Hepatocyte (in vitro differentiated cells): ENCODE measurements at regions not wholly inside any gene's neighbourhood (a gene's known extent, or its start where the extent isn't known, plus 50 kb on each side); places are given as distances from the start of the nearest gene placed in this dataset.

Experiments used
- DNase-seq: peaks from one replicate; pipeline ENCODE4 v3.0.0-alpha.2; 2016; ENCODE audit warnings: low spot score
- H2AFZ ChIP-seq: fragments of 200-600 bp; sonication (generic); 2 replicates; pipeline ENCODE4 v1.6.0; 2016; ENCODE audit warnings: antibody characterized with exemption, mild to moderate bottlenecking
- H3K27ac ChIP-seq: fragments of 200-600 bp; sonication (generic); 2 replicates; pipeline ENCODE4 v1.5.1; 2016; ENCODE audit warnings: mild to moderate bottlenecking
- H3K27me3 ChIP-seq: fragments of 200-600 bp; sonication (generic); 2 replicates; pipeline ENCODE4 v1.6.1; 2016
- H3K36me3 ChIP-seq: fragments of 200-600 bp; sonication (generic); replicated peaks from 2 replicates; pipeline ENCODE4 v1.5.1; 2016; ENCODE audit warnings: low read depth; ENCODE audit not compliant: insufficient read depth
- H3K4me1 ChIP-seq: fragments of 200-600 bp; sonication (generic); 2 replicates; pipeline ENCODE4 v1.5.1; 2016; ENCODE audit warnings: mild to moderate bottlenecking, moderate library complexity; ENCODE audit not compliant: insufficient read depth
- H3K4me2 ChIP-seq: fragments of 200-600 bp; sonication (generic); 2 replicates; pipeline ENCODE4 v1.6.0; 2016
- H3K4me3 ChIP-seq: fragments of 200-600 bp; sonication (generic); 2 replicates; pipeline ENCODE4 v1.5.1; 2016; ENCODE audit warnings: mild to moderate bottlenecking
- H3K79me2 ChIP-seq: fragments of 200-600 bp; sonication (generic); 2 replicates; pipeline ENCODE4 v1.6.0; 2017; ENCODE audit warnings: mild to moderate bottlenecking
- H3K9me2 ChIP-seq: fragments of 200-600 bp; sonication (generic); replicated peaks from 2 replicates; pipeline ENCODE4 v1.6.0; 2017; ENCODE audit warnings: mild to moderate bottlenecking; ENCODE audit not compliant: insufficient read depth
- H3K9me3 ChIP-seq: fragments of 200-600 bp; sonication (generic); 2 replicates; pipeline ENCODE4 v1.5.1; 2016; ENCODE audit warnings: low read depth, mild to moderate bottlenecking
- H4K20me1 ChIP-seq: fragments of 200-600 bp; sonication (generic); 2 replicates; pipeline ENCODE4 v1.6.0; 2016; ENCODE audit warnings: mild to moderate bottlenecking; ENCODE audit not compliant: insufficient read depth, poor library complexity, severe bottlenecking
- CTCF ChIP-seq: fragments of 200-600 bp; sonication (generic); IDR thresholded peaks from 2 replicates; pipeline ENCODE4 v1.5.1; 2016; ENCODE audit warnings: antibody characterized with exemption, mild to moderate bottlenecking; ENCODE audit not compliant: poor library complexity
- EZH2 ChIP-seq: fragments of 200-600 bp; sonication (generic); IDR thresholded peaks from 2 replicates; pipeline ENCODE4 v1.6.1; 2016; ENCODE audit warnings: antibody characterized with exemption, mild to moderate bottlenecking, borderline replicate concordance
- EZH2phosphoT487 ChIP-seq: fragments of 200-600 bp; sonication (generic); IDR thresholded peaks from one replicate; pipeline ENCODE4 v1.6.1; 2018; ENCODE audit warnings: antibody characterized with exemption, mild to moderate bottlenecking, low read depth, moderate library complexity; ENCODE audit not compliant: unreplicated experiment, severe bottlenecking
- WGBS: methylation state at CpG from one replicate; pipeline ENCODE4 v1.1.6; 2016; ENCODE audit warnings: low lambda C conversion rate; ENCODE audit errors: missing lambda C conversion rate; 5-methylcytosine and 5-hydroxymethylcytosine counted together

GRCh38 chr15:95987299-95987698 is 343.2 kb upstream of the NR2F2 start:
- H2AFZ ChIP-seq: no peak overlapping the region
- no peak overlapping the region for H3K4me2 ChIP-seq
- no peaks in the 10 kb centered on the region for H3K9me3 ChIP-seq
- 69% methylated on average over 4 of the region's 4 CpGs for WGBS
- H4K20me1 ChIP-seq: no peaks in the 10 kb centered on the region
- no peak for TF ChIP-seq EZH2
- no peak for TF ChIP-seq EZH2phosphoT487
- no peak for TF ChIP-seq CTCF
- H3K27ac ChIP-seq: no peak overlapping the region
- peaks cover 7% of the 10 kb centered on the region for H3K4me1 ChIP-seq
- no peaks in the 10 kb centered on the region for H3K79me2 ChIP-seq
- no peaks in the 10 kb centered on the region for H3K9me2 ChIP-seq
- DNase-seq: no peak
- no peak overlapping the region for H3K4me3 ChIP-seq
- no peaks in the 10 kb centered on the region for H3K36me3 ChIP-seq
- H3K27me3 ChIP-seq: no peaks in the 10 kb centered on the region

- Histone ChIP-seq H3K27me3 (no peaks in the 10 kb centered on the region), H3K4me3 (no peak overlapping the region), H3K4me1 (peaks cover 7% of the 10 kb centered on the region), H3K36me3 (no peaks in the 10 kb centered on the region), H3K4me2 (peak overlapping the region; percentile 39), H3K27ac (peak overlapping the region; percentile 9), H4K20me1 (no peaks in the 10 kb centered on the region), H3K9me2 (no peaks in the 10 kb centered on the region), H2AFZ (peak overlapping the region; percentile 16), H3K9me3 (no peaks in the 10 kb centered on the region), H3K79me2 (no peaks in the 10 kb centered on the region)
- whole genome bisulfite sequencing: 76% methylated on average over 3 of the region's 3 CpGs
- no peak for TF ChIP-seq EZH2phosphoT487
- no peak for TF ChIP-seq EZH2
- TF ChIP-seq CTCF: no peak
- no peak for DNase-seq
Measured at GRCh38 chr15:95987886-95988573, 342.5 kb upstream of the NR2F2 start.

- H3K36me3 ChIP-seq: no peaks in the 10 kb centered on the region
- H3K27ac ChIP-seq: peak overlapping the region; percentile 9
- peak overlapping the region; percentile 39 for H3K4me2 ChIP-seq
- no peak for TF ChIP-seq EZH2
- TF ChIP-seq CTCF: no peak
- TF ChIP-seq EZH2phosphoT487: no peak
- WGBS: 56% methylated on average over 4 of the region's 4 CpGs
- peaks cover 7% of the 10 kb centered on the region for H3K4me1 ChIP-seq
- no peak overlapping the region for H3K4me3 ChIP-seq
- no peaks in the 10 kb centered on the region for H3K79me2 ChIP-seq
- no peaks in the 10 kb centered on the region for H3K9me2 ChIP-seq
- no peak overlapping the region for H2AFZ ChIP-seq
- no peaks in the 10 kb centered on the region for H4K20me1 ChIP-seq
- no peaks in the 10 kb centered on the region for H3K27me3 ChIP-seq
- DNase-seq: peak; percentile 16
- H3K9me3 ChIP-seq: no peaks in the 10 kb centered on the region
Measured at GRCh38 chr15:95988574-95988887, 342.0 kb upstream of the NR2F2 start.

GRCh38 chr15:95989392-95989791 is 341.1 kb upstream of the NR2F2 start:
- H3K9me2 ChIP-seq: no peaks in the 10 kb centered on the region
- no peaks in the 10 kb centered on the region for H3K27me3 ChIP-seq
- H4K20me1 ChIP-seq: no peaks in the 10 kb centered on the region
- no peaks in the 10 kb centered on the region for H3K36me3 ChIP-seq
- H3K4me1 ChIP-seq: peaks cover 7% of the 10 kb centered on the region
- no peak overlapping the region for H2AFZ ChIP-seq
- no peak for TF ChIP-seq EZH2phosphoT487
- no peak for TF ChIP-seq EZH2
- TF ChIP-seq CTCF: no peak
- 96% methylated on average over 3 of the region's 3 CpGs for WGBS
- no peak overlapping the region for H3K4me3 ChIP-seq
- H3K27ac ChIP-seq: no peak overlapping the region
- H3K9me3 ChIP-seq: no peaks in the 10 kb centered on the region
- DNase-seq: no peak
- no peaks in the 10 kb centered on the region for H3K79me2 ChIP-seq
- no peak overlapping the region for H3K4me2 ChIP-seq
